Neural progenitor cell (in vitro differentiated cells): ENCODE measurements at regions not wholly inside any gene's neighbourhood (a gene's known extent, or its start where the extent isn't known, plus 50 kb on each side); places are given as distances from the start of the nearest gene placed in this dataset.

Experiments
- DNase-seq: peaks from one replicate; pipeline ENCODE4 v3.0.0-alpha.2; 2016; ENCODE audit warnings: low spot score
- H2AFZ ChIP-seq: fragments of 200-600 bp; sonication (generic); replicated peaks from 2 replicates; pipeline ENCODE4 v1.6.1; 2016; ENCODE audit warnings: antibody characterized with exemption
- H3F3A ChIP-seq: fragments of 200-600 bp; sonication (generic); 2 replicates; pipeline ENCODE4 v1.6.1; 2016; ENCODE audit warnings: antibody characterized with exemption, low read depth
- H3K27ac ChIP-seq: fragments of 200-600 bp; sonication (generic); 2 replicates; pipeline ENCODE4 v1.5.1; 2016; ENCODE audit warnings: mild to moderate bottlenecking
- H3K27me3 ChIP-seq: fragments of 200-600 bp; sonication (generic); 2 replicates; pipeline ENCODE4 v1.6.1; 2016; ENCODE audit warnings: mild to moderate bottlenecking, moderate library complexity
- H3K36me3 ChIP-seq: fragments of 200-600 bp; sonication (generic); 2 replicates; pipeline ENCODE4 v1.5.1; 2016
- H3K4me1 ChIP-seq: fragments of 200-600 bp; sonication (generic); 2 replicates; pipeline ENCODE4 v1.6.1; 2016; ENCODE audit warnings: mixed run types
- H3K4me2 ChIP-seq: fragments of 200-600 bp; sonication (generic); 2 replicates; pipeline ENCODE4 v1.6.1; 2016
- H3K4me3 ChIP-seq: fragments of 200-600 bp; sonication (generic); 2 replicates; pipeline ENCODE4 v1.5.1; 2016
- H3K79me2 ChIP-seq: fragments of 200-600 bp; sonication (generic); 2 replicates; pipeline ENCODE4 v1.6.1; 2016; ENCODE audit warnings: low read depth
- H3K9ac ChIP-seq: fragments of 200-600 bp; sonication (generic); 2 replicates; pipeline ENCODE4 v1.6.1; 2016
- H3K9me3 ChIP-seq: fragments of 200-600 bp; sonication (generic); 2 replicates; pipeline ENCODE4 v1.5.1; 2016; ENCODE audit warnings: low read depth
- H4K20me1 ChIP-seq: fragments of 200-600 bp; sonication (generic); 2 replicates; pipeline ENCODE4 v1.6.1; 2016; ENCODE audit warnings: low read depth
- H3K27ac Mint-ChIP-seq: 3 replicates; pipeline ENCODE4 v1.8.0; 2021; ENCODE audit warnings: mixed read lengths
- H3K27me3 Mint-ChIP-seq: 2 replicates; pipeline ENCODE4 v1.8.0; 2022; ENCODE audit warnings: low read depth, mild to moderate bottlenecking, inconsistent platforms, moderate library complexity, mixed read lengths; ENCODE audit not compliant: insufficient read depth
- H3K36me3 Mint-ChIP-seq: 3 replicates; pipeline ENCODE4 v1.8.0; 2021; ENCODE audit warnings: mixed read lengths
- H3K4me1 Mint-ChIP-seq: 3 replicates; pipeline ENCODE4 v1.8.0; 2021; ENCODE audit warnings: mixed read lengths
- H3K4me3 Mint-ChIP-seq: 3 replicates; pipeline ENCODE4 v1.8.0; 2021; ENCODE audit warnings: mild to moderate bottlenecking, moderate library complexity, mixed read lengths
- H3K9me3 Mint-ChIP-seq: 3 replicates; pipeline ENCODE4 v1.8.0; 2020; ENCODE audit warnings: mixed read lengths
- CTCF ChIP-seq: fragments of 200-600 bp; sonication (generic); IDR thresholded peaks from 2 replicates; pipeline ENCODE4 v1.5.1; 2017; ENCODE audit warnings: antibody characterized with exemption, mild to moderate bottlenecking
- EZH2 ChIP-seq: fragments of 200-600 bp; sonication (generic); IDR thresholded peaks from 2 replicates; pipeline ENCODE4 v1.6.1; 2017; ENCODE audit warnings: antibody characterized with exemption, mild to moderate bottlenecking, moderate library complexity
- EZH2phosphoT487 ChIP-seq: fragments of 200-600 bp; sonication (generic); IDR thresholded peaks from 2 replicates; pipeline ENCODE4 v1.6.1; 2017; ENCODE audit warnings: antibody characterized with exemption

GRCh38 chr10:44178856-44179255 is 206.0 kb downstream of the CXCL12 start:
- peaks cover 21% of the 10 kb centered on the region for H3K4me1 Mint-ChIP-seq
- H3K27me3 Mint-ChIP-seq = peaks cover 5% of the 10 kb centered on the region
- H3K27ac ChIP-seq = no peak overlapping the region
- no peak overlapping the region for H3K4me3 ChIP-seq
- no peaks in the 10 kb centered on the region for H3K9me3 ChIP-seq
- H4K20me1 ChIP-seq = no peaks in the 10 kb centered on the region
- no peaks in the 10 kb centered on the region for H3K27me3 ChIP-seq
- H3K27ac Mint-ChIP-seq = no peak overlapping the region
- no peaks in the 10 kb centered on the region for H3K36me3 ChIP-seq
- TF ChIP-seq EZH2 (no peak), CTCF (no peak), EZH2phosphoT487 (no peak)
- no peaks in the 10 kb centered on the region for H3K36me3 Mint-ChIP-seq
- no peak overlapping the region for H3K4me3 Mint-ChIP-seq
- H3K4me2 ChIP-seq = no peak overlapping the region
- H3K9me3 Mint-ChIP-seq = no peaks in the 10 kb centered on the region
- H2AFZ ChIP-seq = no peak overlapping the region
- no peak for DNase-seq
- H3K9ac ChIP-seq = no peak overlapping the region
- no peaks in the 10 kb centered on the region for H3F3A ChIP-seq
- no peaks in the 10 kb centered on the region for H3K79me2 ChIP-seq
- no peaks in the 10 kb centered on the region for H3K4me1 ChIP-seq

DNA sequence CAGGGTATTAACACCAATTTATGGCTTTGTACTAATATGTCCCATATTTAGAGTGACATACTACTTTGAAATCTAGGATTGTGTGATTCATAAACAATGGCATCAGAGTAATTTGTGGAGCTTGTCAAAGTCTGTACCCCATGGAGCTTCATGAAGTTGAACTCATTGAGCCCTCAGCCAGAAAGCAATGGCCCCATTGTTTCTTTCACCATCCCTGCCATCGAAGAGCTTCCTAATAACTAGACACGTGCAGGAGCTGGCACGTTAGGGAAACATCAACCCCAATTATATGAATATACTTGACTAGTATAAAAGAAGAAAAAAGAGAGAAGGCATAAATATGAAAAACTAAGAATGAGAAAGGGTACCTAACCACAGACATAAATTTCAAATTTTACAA is 206.6 kb downstream of the CXCL12 start:
- Histone ChIP-seq H3K36me3 (no peaks in the 10 kb centered on the region), H3K79me2 (no peaks in the 10 kb centered on the region), H3F3A (no peaks in the 10 kb centered on the region), H3K9ac (no peak overlapping the region), H3K27me3 (no peaks in the 10 kb centered on the region), H2AFZ (no peak overlapping the region), H3K4me3 (no peak overlapping the region), H3K9me3 (no peaks in the 10 kb centered on the region), H3K4me2 (no peak overlapping the region), H4K20me1 (no peaks in the 10 kb centered on the region), H3K4me1 (no peaks in the 10 kb centered on the region), H3K27ac (no peak overlapping the region)
- H3K9me3 Mint-ChIP-seq = no peaks in the 10 kb centered on the region
- peaks cover 21% of the 10 kb centered on the region for H3K4me1 Mint-ChIP-seq
- H3K27ac Mint-ChIP-seq = no peak overlapping the region
- no peaks in the 10 kb centered on the region for H3K36me3 Mint-ChIP-seq
- DNase-seq = no peak
- H3K4me3 Mint-ChIP-seq = no peak overlapping the region
- TF ChIP-seq EZH2phosphoT487 (no peak), CTCF (no peak), EZH2 (no peak)
- peaks cover 5% of the 10 kb centered on the region for H3K27me3 Mint-ChIP-seq

GRCh38 chr10:44177610-44178009 is 207.3 kb downstream of the CXCL12 start:
- H3K27me3 ChIP-seq = no peaks in the 10 kb centered on the region
- no peaks in the 10 kb centered on the region for H3F3A ChIP-seq
- Mint-ChIP-seq H3K4me3 (no peak overlapping the region), H3K27ac (no peak overlapping the region), H3K36me3 (no peaks in the 10 kb centered on the region), H3K27me3 (peaks cover 5% of the 10 kb centered on the region), H3K4me1 (peaks cover 21% of the 10 kb centered on the region), H3K9me3 (no peaks in the 10 kb centered on the region)
- H3K4me1 ChIP-seq = peaks cover 4% of the 10 kb centered on the region
- no peak overlapping the region for H2AFZ ChIP-seq
- H3K4me3 ChIP-seq = no peak overlapping the region
- no peaks in the 10 kb centered on the region for H3K79me2 ChIP-seq
- DNase-seq = no peak
- H3K9ac ChIP-seq = no peak overlapping the region
- H3K9me3 ChIP-seq = no peaks in the 10 kb centered on the region
- H3K27ac ChIP-seq = no peak overlapping the region
- H3K36me3 ChIP-seq = no peaks in the 10 kb centered on the region
- no peaks in the 10 kb centered on the region for H4K20me1 ChIP-seq
- TF ChIP-seq CTCF (no peak), EZH2phosphoT487 (no peak), EZH2 (no peak)
- H3K4me2 ChIP-seq = no peak overlapping the region
